Activated CD4-positive, alpha-beta T cell treated with anti-CD3 and anti-CD28 coated beads, Interleukin-2, amount 50 U/mL, for 1 hour (primary cell): ENCODE measurements at regions not wholly inside any gene's neighbourhood (a gene's known extent, or its start where the extent isn't known, plus 50 kb on each side); places are given as distances from the start of the nearest gene placed in this dataset.

Experiments used
- DNase-seq: peaks from one replicate; pipeline ENCODE4 v3.0.0-alpha.2; 2020

- DNase-seq: no peak
Measured at GRCh38 chr9:126095546-126096190, 231.0 kb upstream of the MVB12B start.

- no peak for DNase-seq
Measured at GRCh38 chr9:126096340-126096739, 230.3 kb upstream of the MVB12B start.

- no peak for DNase-seq
Measured at GRCh38 chr9:126097679-126098078, 228.9 kb upstream of the MVB12B start.

- no peak for DNase-seq
Measured at GRCh38 chr9:126106404-126106803, 220.2 kb upstream of the MVB12B start.

GRCh38 chr9:126107693-126108092 is 218.9 kb upstream of the MVB12B start:
- DNase-seq: no peak

GRCh38 chr9:126108240-126108639 is 218.4 kb upstream of the MVB12B start:
- DNase-seq: no peak

- DNase-seq: no peak
Measured at GRCh38 chr9:126109575-126109974, 217.1 kb upstream of the MVB12B start.

GRCh38 chr9:126111556-126111955 is 215.1 kb upstream of the MVB12B start:
- DNase-seq: no peak

- DNase-seq: no peak
Measured at GRCh38 chr9:126112135-126112720, 214.4 kb upstream of the MVB12B start.

- no peak for DNase-seq
Measured at GRCh38 chr9:126113176-126113575, 213.5 kb upstream of the MVB12B start.

GRCh38 chr9:126113756-126114408 is 212.7 kb upstream of the MVB12B start:
- no peak for DNase-seq

GRCh38 chr9:126114409-126114760 is 212.2 kb upstream of the MVB12B start:
- no peak for DNase-seq

- no peak for DNase-seq
Measured at GRCh38 chr9:126114850-126115460, 211.7 kb upstream of the MVB12B start.

- DNase-seq: no peak
Measured at GRCh38 chr9:126116351-126117157, 210.1 kb upstream of the MVB12B start.

GRCh38 chr9:126117158-126117425 is 209.5 kb upstream of the MVB12B start:
- DNase-seq: no peak

GRCh38 chr9:126117631-126118030 is 209.0 kb upstream of the MVB12B start:
- no peak for DNase-seq

- no peak for DNase-seq
Measured at GRCh38 chr9:126119731-126120130, 206.9 kb upstream of the MVB12B start.

GRCh38 chr9:126122901-126123616 is 203.6 kb upstream of the MVB12B start:
- DNase-seq: no peak

GRCh38 chr9:126123927-126124326 is 202.7 kb upstream of the MVB12B start:
- no peak for DNase-seq

- no peak for DNase-seq
Measured at GRCh38 chr9:126125177-126125576, 201.5 kb upstream of the MVB12B start.

GRCh38 chr9:126125577-126125976 is 201.1 kb upstream of the MVB12B start:
- DNase-seq: no peak

- DNase-seq: no peak
Measured at GRCh38 chr9:126125992-126126409, 200.6 kb upstream of the MVB12B start.

GRCh38 chr9:126126807-126127206 is 199.8 kb upstream of the MVB12B start:
- DNase-seq: no peak
